ENCODE measurements at regions not wholly inside any gene's neighbourhood (a gene's known extent, or its start where the extent isn't known, plus 50 kb on each side); places are given as distances from the start of the nearest gene placed in this dataset.
A peak's percentile ranks its signal among the peaks of the same experiment; 100 is the strongest.

DNA sequence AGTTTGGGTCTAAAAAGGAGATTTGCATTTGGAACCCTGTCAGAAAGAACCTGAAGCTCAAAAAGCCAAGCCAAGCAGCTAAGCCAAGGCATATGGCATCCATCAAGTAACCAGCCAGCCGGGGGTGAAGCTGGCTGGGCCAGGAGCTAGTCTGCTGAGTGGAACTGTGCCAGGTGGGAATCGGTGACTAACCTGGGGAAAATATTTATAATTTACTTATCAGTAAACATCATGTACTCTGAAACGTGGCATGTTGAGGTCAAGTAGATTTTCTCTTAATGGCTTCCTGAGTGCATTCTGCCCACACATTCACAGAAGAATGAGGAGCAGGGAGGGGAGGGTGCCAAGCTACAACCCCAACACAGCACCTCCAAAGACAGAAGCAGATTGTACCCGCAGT, 70.5 kb upstream of the SESN3 start:
- TF ChIP-seq, protein P1, sequence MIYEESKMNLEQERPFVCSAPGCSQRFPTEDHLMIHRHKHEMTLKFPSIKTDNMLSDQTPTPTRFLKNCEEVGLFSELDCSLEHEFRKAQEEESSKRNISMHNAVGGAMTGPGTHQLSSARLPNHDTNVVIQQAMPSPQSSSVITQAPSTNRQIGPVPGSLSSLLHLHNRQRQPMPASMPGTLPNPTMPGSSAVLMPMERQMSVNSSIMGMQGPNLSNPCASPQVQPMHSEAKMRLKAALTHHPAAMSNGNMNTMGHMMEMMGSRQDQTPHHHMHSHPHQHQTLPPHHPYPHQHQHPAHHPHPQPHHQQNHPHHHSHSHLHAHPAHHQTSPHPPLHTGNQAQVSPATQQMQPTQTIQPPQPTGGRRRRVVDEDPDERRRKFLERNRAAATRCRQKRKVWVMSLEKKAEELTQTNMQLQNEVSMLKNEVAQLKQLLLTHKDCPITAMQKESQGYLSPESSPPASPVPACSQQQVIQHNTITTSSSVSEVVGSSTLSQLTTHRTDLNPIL (CRISPR knock-in tag; IDR thresholded peaks at IDR 0.05; ENCODE audit: low read depth), result no peak
- TF ChIP-seq ZFP3 (CRISPR knock-in tag; IDR thresholded peaks at IDR 0.05), result no peak
- no peak for TF ChIP-seq BACH2 (CRISPR knock-in tag; IDR thresholded peaks at IDR 0.05; ENCODE audit: borderline replicate concordance)
- no peak for TF ChIP-seq ARNTL (CRISPR knock-in tag; IDR thresholded peaks at IDR 0.05; ENCODE audit: borderline replicate concordance, low read depth)
- peak; percentile 83 for TF ChIP-seq ISL1 (CRISPR knock-in tag; IDR thresholded peaks at IDR 0.05)
- no peak for TF ChIP-seq TOX (CRISPR knock-in tag; IDR thresholded peaks at IDR 0.05; ENCODE audit: borderline replicate concordance)
- no peak for TF ChIP-seq ZNF565 (CRISPR knock-in tag; conservative IDR thresholded peaks at IDR 0.05; ENCODE audit: low read depth)
- TF ChIP-seq SNAI2 (CRISPR knock-in tag; IDR thresholded peaks at IDR 0.05), result no peak
- no peak for TF ChIP-seq ZC3H10 (CRISPR knock-in tag; IDR thresholded peaks at IDR 0.05)
- TF ChIP-seq CSDC2 (CRISPR knock-in tag; IDR thresholded peaks at IDR 0.05), result no peak
- no peak for TF ChIP-seq PPARA (CRISPR knock-in tag; IDR thresholded peaks at IDR 0.05; ENCODE audit: borderline replicate concordance)
- TF ChIP-seq, protein P2, sequence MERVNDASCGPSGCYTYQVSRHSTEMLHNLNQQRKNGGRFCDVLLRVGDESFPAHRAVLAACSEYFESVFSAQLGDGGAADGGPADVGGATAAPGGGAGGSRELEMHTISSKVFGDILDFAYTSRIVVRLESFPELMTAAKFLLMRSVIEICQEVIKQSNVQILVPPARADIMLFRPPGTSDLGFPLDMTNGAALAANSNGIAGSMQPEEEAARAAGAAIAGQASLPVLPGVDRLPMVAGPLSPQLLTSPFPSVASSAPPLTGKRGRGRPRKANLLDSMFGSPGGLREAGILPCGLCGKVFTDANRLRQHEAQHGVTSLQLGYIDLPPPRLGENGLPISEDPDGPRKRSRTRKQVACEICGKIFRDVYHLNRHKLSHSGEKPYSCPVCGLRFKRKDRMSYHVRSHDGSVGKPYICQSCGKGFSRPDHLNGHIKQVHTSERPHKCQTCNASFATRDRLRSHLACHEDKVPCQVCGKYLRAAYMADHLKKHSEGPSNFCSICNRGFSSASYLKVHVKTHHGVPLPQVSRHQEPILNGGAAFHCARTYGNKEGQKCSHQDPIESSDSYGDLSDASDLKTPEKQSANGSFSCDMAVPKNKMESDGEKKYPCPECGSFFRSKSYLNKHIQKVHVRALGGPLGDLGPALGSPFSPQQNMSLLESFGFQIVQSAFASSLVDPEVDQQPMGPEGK (CRISPR knock-in tag; IDR thresholded peaks at IDR 0.05; ENCODE audit: borderline replicate concordance), result no peak
- no peak for TF ChIP-seq ESRRG (CRISPR knock-in tag; IDR thresholded peaks at IDR 0.05)

All from SK-N-SH treated with all-trans-retinoic acid at 6 μM for 48 hours (cell line).